COLO668 (cell line): ENCODE measurements at regions not wholly inside any gene's neighbourhood (a gene's known extent, or its start where the extent isn't known, plus 50 kb on each side); places are given as distances from the start of the nearest gene placed in this dataset.
"Not testable (repeated sequence)": the region's sequence is repeated elsewhere in the genome, so short reads cannot be mapped to it uniquely, and the experiment has no call there.

Experiments
- DNase-seq: peaks from one replicate; lab custom pipeline; 2025; ENCODE audit not compliant: unreplicated experiment; lab: John Stamatoyannopoulos, UW

DNA sequence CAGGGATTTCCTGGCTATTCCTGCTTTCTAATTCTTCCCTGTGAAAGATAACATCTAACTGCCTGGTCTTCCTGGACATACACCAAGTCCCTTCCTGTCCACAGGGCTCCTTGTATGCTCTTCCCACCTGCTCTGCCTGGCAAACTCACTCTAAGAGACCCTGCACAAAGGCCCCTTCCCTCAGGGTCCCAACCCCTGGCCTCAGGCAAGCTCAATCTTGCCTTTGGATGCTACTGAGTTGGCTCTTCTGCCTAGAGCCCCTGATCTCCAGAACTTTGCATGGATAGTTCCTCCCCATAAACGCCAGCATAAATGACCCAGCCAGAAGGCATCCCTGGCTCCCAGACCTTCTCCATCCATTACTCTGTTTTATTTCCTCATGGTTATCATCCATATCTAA is 98.3 kb upstream of the OTOS start:
- no peak for DNase-seq

DNA sequence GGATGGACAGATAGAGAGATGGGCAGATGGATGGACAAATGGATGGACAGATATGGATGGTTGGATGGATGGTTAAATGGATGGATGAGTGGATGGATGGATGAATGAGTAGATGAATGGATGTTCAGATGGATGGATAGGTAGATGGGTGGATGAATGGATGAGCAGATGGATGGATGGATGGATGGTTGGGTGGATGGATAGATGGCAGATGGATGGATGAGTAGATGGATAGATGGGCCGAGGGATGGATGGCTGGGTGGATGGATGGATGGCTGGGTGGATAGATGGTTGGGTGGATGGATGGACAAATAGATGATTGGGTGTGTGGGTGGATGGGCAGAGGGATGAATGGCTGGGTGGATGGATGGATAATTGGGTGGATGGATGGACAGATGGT is 98.9 kb upstream of the OTOS start:
- DNase-seq = no peak

DNA sequence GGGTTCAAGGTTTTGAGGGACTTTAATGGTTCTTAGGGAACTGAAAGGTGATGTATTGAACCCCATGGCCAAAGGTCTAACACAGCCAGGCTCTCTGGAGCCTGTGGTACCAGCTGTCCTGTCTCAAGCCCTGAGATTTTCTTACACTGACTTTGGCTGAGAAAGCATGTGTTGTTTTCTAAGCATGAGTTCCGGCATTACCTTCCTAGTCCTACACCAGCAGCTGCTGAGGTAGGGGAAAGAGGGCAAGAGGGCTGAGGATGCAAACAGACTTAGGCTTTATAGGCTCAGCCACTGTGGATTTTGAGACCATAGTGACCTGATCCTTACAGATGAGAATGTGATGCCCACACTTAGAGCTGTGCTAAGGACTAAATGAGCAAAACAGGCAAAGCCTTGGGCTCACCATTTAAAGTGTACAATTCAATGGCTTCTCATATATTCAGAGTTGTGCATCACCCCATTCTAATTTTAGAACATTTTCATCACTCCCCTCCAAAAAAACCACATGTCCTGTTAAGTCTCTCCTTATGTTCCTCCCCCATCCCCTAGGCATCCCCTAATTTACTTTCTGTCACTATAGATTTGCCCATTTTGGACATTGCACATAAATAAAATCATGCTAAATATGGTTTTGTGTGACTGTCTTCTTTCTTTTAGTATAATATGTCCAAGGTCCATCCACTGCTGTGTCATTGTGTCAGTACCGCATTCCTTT is 99.7 kb upstream of the OTOS start:
- DNase-seq = no peak

DNA sequence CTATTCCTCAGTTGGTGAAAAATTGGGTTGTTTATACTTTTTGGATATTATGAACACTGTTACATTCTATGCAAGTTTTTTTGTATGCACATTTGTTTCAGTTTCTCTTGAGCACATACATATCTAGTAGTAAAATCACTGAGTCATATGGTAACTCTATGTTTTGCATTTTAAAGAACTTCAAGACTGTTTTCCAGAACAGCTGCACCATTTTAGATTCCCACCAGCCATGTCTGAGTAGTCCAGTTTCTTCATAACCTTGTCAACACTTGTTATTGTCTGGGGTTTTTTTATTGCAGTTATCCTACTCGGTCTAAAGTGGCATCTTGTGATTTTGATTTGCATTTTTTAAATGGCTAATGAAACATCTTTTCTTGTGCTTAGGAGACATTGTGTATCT is 100.3 kb upstream of the OTOS start:
- no peak for DNase-seq

DNA sequence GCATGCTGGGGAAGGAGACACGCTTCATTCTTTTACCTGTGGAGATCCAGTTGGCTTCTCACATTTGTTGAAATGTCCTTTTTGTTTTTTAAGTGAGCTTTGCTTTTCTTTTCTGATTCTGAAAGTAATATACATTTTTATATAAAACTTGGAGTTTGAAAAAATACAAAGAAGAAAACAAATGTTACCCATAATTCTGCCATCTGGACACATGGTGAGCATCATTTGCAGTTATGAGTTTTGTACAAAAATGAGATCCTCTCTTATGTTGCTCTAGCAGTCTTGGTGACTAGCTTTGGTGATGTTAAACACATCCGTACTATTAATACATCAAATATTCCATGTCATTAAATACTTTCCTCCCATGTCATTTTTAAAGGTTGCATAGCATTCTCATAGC is 101.1 kb upstream of the OTOS start:
- DNase-seq = no peak

DNA sequence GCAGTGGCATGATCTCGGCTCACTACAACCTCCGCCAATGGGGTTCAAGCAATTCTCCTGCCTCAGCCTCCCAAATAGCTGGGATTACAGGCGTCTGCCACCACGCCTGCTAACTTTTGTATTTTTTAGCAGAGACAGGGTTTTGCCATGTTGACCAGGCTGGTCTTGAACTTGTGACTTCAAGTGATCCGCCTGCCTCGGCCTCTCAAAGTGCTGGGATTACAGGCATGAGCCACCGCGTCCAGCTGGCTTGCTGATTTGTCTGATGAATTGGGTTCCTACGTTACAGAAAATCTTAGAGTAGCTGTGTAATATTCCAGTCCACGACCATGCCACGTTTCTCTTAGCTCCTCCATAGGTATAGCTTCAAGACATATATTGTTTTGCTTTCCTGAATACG is 102.6 kb upstream of the OTOS start:
- DNase-seq = not testable (repeated sequence)

DNA sequence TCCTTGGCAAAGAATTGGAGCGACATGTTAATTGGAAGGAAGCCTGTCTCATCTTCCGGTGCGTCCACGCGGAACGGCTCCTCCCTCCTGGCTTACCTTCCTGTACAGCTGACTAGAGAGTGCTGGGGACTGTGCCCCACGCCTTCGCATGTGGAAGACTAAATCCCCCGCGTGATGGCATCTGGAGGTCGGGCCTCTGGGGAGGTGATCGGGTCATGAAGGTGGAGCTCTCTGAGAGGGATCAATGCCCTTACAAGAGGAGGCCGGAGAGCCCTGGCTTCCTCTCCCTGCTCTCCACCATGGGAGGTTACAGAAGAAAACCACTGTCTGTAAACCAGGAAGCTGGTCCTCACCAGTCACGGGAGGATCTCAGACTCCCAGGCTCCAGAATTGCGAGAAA is 104.1 kb upstream of the OTOS start:
- no peak for DNase-seq

DNA sequence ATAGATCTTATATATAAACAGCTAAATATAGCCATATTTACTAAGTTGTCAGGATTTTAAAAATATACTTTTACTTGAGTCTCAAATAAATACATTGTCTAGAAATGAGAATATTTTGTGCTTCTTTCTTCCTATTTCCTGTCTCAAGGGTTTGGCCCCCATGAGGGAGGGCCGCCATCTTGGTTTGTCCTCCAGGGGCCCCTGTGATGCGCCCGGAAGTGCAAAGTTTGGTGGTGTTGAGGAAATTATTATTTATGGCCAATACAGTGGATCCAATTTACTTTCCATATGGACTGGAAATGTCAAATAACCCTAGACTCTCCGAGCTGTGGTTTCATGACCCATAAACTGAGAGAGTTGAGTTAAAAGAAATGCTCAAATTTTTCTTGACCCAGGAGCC is 104.7 kb upstream of the OTOS start:
- no peak for DNase-seq

DNA sequence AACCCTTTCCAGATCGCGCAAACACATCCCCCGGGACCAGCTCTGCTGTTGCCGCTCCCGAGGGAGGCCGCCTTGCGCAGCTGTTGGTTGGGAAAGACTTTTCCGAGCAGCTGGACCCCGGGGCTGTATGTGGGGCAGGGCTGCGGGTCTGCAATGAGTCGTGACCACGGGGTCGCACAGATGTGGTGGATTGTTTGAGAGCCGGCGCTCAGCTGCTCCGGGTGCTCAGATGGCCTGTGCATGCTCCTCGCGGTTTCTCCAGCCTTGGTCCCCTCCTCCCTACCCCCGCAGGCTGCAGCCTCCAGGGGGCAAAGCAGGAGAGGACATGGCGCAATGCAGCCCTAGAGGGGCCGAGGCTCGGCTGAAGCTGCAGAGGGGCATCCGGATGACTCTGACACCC is 105.2 kb upstream of the OTOS start:
- no peak for DNase-seq

DNA sequence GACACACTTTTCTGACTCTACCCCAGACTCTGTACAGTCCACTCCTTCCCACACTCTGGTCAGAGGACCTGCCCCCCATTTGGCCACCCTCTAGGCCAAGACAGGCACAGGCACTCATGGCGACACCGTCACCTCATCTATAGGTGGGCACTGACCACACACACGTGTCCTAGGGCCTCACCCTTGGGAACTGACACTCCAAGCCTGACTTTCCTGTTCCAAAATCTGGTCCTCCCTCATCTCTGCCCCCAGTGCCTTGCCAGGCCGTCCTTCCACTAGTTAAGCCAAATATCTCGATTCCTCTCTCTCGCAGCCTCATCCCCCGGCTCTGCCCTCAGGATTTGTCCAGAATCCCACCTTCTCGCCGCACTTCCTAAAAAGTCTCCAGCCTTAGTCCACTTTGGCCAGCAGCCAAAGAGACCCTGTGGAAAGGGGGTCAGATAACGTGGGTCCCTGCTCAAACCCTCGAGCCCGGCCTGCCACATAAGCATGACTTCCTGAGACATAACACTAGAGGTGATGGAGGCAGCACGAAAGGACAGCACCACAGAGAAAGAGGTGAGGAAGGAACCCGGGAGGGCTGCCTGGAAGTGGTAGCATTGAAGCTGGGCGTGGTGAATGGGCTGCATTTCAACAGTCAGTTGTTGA is 105.8 kb upstream of the OTOS start:
- no peak for DNase-seq

DNA sequence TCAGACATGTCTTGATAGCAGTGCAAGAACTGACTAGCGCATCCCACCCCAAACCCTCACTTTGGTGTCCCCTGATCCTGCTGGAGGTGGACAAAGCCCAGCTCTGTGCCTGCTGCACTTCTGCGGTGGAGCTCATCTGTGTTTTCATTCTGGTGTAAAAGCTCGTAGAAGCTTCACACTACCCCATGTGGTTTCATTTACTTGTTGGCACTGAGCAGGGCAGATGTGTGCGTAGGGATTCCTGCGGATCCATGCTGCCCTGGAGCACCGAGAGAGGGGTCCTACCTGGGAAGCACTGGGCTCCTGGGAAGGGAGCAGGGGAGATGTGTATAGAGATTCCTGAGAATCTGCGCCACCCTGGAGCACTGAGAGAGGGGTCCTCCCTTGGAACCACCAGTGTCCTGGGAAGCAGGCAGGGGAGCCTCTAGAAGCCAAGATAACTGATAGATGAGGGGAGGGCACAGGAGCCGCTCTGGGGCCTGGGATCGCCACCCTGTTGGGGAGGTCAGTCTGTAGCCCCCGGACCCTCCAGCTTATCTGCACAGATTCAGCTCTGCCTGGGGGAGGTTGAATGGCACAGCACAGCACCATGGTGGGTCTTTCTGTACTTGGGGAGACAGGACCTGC is 106.9 kb upstream of the OTOS start:
- no peak for DNase-seq

DNA sequence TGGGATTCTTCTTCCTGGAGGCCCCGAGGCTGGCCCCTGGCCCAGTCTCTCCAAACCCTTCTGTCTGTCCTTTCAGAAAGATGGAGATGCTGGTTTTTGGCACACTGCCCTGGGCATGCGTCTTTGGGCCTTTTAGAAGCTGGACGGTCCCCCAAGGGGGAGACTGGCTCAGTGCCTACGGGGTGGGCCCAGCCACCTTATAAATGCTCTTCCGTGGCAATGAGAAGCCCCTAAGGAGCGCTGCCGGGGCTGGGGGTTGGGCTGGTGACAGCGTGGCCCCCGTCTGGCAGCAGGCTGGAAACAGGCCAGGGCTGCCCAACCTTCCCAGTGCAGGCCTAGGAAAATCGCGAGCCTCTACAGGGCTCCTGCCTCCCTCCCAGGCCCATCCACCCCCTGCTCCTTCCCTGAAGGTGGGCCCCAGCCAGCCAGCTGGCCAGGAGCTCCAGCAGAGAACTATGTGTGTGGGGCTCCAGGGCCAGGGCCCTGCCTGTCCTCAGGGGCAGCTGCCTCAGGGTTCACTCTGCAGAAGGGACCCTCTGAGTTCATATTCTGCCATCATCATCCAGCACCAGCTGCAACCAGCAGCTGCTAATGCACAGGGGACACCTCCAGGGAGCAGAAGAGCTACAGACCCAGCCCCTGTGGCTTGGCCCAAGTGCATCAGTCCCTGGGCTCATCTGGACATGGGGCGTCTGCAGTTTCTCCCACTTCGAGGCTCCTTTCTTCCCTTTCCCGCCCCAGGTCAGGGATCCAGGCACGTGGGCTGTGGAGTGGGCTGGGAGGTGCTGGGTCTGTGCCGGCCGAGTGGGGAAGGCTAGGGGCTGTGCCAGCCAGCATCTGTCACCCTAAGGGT is 107.6 kb upstream of the OTOS start:
- no peak for DNase-seq

DNA sequence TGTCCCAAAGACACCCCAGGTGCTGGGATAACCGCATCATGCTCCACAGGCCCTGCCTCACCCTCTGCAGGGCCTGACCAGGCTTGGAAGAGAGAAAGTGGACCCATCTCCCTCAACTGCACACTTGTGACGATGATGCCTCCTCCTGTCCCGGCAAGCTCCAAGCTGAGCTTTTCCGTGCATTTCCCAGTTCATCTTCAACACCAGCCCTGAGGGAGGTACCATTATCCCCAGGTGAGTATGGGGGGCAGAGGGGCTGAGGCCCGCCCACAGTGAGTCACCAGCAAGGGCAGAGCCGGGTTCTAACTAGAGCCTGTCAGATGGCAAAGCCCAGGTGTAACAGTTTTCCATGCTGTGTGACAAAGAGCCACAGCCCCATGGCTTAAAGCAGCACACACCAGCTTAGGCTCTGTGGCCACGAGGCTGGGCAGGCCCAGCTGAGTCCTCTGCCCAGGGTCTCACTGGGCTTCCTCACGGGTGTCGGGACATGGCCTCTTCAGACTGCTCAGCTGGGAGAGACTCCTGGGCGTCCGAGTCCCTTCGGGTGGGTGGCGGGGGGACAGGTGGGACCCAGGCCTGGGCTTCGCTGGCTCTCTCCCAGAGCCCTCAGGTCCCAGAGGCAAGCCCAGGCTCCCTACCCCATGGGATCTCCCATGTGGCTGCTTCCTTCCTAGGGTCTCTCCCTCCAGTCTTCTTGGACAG is 108.4 kb upstream of the OTOS start:
- DNase-seq = no peak

DNA sequence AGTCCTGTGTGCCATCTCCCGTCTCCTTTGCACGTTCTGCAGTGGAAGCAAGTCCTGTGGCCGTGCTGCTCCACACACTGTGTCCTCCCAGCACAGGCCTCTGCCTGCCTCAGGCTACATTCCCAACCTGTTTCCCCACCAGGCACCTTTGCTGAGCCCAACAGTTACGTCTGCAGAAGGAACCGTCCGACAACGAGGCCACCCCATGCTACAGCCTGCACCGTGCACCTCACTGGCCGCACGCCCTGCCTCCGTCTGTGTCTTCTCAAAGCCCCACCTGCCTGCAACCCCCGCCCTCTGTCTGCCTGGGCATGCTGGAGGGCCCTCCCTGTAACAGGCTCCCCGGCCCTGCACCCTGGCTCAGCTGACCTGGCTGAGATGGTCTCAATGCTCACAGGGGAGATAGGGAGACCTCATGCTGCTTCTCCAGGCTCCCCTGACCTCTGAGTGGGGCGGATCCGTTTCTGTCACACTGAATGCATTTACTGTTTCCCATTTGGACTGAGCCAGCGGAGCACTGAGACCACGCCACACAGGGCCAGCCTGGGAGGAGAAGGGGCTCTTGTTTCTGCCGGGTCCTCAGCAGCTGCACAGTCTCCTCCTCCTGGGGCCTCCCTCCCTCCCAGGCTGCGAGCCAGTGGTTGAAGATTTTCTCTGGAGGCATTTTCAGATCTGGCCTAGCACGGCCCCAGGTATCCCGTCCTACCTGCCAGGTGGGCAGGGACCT is 109.1 kb upstream of the OTOS start:
- DNase-seq = no peak

DNA sequence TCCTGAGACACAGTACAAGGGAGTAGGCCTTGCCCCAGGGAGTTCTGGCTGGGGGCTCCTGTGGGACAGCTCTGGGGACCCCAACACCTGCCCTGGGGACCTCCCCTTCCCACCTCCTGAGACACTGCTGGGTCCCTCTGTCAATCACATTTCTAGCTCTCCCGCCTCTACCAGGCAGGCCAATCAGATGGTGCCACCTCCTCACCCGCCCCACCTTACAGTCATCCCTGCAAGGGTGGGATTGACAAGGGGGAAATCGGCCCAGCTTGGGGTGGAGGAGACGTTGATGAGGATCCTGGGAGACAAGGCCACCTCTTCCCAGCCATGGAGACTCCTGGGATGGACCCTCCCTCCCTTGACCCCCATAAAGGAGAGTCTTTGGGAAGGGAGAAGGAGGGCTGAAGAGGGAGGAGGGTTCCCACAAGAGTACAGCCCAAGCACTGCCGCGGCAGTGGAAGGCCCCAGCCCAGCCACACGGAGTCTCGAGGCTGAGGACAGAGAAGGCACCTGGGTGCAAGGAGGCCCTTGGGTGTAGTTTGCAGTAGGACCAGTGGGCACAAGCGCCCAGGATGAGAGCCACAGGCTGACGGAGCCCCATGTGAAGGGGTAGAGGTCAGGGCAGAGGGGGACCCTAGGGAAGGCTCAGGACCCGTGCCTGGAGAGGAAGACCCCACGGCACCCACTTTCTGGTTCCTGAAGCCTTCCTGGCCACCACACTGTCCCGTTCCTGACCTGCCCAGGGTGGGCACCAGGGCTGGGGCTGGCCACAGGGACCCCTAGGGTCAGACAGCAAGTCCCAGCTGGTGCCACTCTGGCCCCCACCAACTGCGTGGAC is 109.9 kb upstream of the OTOS start:
- DNase-seq = no peak

DNA sequence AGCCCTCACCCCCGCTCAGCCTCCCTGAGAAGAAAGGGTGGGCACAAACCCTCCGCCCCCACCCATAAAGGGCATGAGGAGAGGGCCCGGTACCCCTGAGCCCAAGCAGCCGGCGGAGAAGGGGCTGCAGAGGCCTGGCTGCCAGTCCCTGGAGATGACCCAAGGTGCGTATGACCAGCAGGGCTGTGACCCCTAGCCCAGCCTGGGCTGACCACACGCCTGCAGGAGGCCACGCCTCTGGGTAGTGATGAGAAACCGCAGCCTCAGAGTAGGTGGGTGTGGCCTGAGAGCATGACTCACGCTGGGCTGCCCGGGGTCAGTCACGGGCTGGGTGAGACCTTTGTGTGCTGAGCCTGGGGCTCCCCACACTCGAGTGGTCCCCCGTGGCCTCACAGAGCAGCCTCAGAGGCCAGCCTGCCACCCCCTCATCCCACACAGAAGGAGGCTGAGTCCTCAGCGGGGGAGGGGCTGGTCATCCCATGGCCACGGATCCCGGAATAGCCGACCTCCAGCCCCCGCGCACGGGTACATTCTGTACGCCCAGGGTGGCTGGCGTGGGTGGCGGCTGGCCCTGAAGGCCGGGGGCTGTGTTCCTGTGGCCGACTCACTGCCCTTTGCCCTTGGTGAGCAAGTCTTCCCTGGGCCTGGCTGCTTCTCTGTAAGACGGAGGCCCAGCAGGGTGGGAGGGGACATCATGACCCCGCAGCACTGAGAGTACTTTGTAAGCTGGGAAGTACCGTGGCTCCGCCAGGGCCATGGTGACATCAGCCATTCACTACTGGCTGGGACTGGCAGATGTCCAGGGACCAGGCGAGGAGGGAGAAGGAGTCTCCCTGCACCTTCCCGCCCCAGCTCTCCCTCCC is 110.8 kb upstream of the OTOS start:
- peak; percentile 48 for DNase-seq

DNA sequence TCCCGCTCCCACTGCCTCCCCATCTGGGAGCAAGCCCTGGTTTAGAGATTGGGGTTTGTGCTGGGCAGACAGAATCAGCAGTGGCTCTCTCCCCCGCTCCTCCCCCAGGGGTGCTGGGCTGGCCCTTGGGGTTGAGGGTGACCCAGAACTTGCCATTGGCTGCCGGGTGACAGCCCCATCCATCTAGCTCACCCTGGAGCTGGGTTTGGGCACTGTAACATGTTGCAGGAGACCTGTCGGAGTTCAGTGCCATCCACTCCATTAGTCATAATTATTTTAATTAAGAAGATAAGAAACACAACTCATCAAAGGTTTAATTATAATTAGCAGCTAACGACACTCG is 111.4 kb upstream of the OTOS start:
- no peak for DNase-seq

DNA sequence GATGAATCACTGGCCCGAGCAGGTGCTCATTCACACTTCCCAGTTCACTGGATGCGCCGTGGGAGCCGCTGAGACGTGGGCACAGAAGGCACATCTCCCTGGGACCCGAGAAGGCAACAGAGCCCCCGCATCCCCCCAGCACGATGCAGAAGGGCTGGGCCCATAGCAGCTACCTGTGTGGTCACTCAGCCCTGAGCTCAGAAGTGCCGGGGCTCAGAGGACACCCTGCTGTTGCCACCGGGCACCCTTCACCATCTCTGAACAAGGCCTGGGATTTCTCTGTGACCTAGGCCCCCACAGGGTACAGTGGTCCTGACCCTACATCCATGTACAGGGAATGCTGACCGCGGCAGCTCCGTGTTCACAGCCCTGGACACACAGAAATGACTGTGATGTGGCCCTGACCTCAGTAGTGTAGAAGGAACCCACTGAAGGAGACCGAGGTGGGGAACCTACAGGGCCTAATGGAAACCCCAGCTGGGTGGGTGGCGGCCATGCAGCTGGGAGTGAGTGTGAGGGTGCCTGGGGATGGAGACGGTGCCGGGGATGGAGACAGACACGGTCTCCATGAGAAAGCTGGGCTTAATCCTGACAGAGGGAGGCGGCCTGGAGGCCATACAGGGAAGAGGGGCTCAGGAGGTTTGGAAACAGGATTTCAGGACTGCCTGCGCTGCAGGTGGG is 111.9 kb upstream of the OTOS start:
- DNase-seq = no peak
